ENCODE measurements at regions not wholly inside any gene's neighbourhood (a gene's known extent, or its start where the extent isn't known, plus 50 kb on each side); places are given as distances from the start of the nearest gene placed in this dataset.
A peak's percentile ranks its signal among the peaks of the same experiment; 100 is the strongest.

GRCh38 chrX:10028283-10029104 lies 61.3 kb downstream of the CLDN34 start:
- WGBS, 2 donors = 57 to 67% methylated on average over 7 of the region's 7 CpGs
- TF ChIP-seq CTCF (IDR thresholded peaks at IDR 0.05) (no peak), POLR2A (IDR thresholded peaks at IDR 0.05) (no peak)
- no peak overlapping the region for H3K4me3 ChIP-seq (ENCODE audit: low read depth, poor library complexity, severe bottlenecking)
- intact Hi-C loops (cut with DNase I; ENCODE audit: low total_unique reads) = no loop called here
- DNase-seq (ENCODE audit: low spot score in 2 of 2) = no peak

GRCh38 chrX:10030570-10030969 lies 63.4 kb downstream of the CLDN34 start:
- H3K4me3 ChIP-seq (ENCODE audit: low read depth, poor library complexity, severe bottlenecking) = no peak overlapping the region
- DNase-seq (ENCODE audit: low spot score in 2 of 2) = no peak
- 82 to 87% methylated on average over 3 of the region's 3 CpGs for WGBS, 2 donors
- intact Hi-C loops (cut with DNase I; ENCODE audit: low total_unique reads) = no loop called here
- no peak for TF ChIP-seq POLR2A (IDR thresholded peaks at IDR 0.05)
- TF ChIP-seq CTCF (IDR thresholded peaks at IDR 0.05) = no peak

- DNase-seq (ENCODE audit: low spot score in 2 of 2) = peak in 1 of 2 donors; percentile 60
- WGBS, 2 donors = 88 to 90% methylated on average over 2 to 9 of the region's 9 CpGs
- H3K4me3 ChIP-seq (ENCODE audit: low read depth, poor library complexity, severe bottlenecking) = no peak overlapping the region
- TF ChIP-seq CTCF (IDR thresholded peaks at IDR 0.05) = no peak
- TF ChIP-seq POLR2A (IDR thresholded peaks at IDR 0.05) = no peak
- intact Hi-C loops (cut with DNase I; ENCODE audit: low total_unique reads) = no loop called here
Observed at GRCh38 chrX:10031746-10032145, 64.6 kb downstream of the CLDN34 start.

GRCh38 chrX:10032147-10032546 lies 65.0 kb downstream of the CLDN34 start:
- H3K4me3 ChIP-seq (ENCODE audit: low read depth, poor library complexity, severe bottlenecking) = no peak overlapping the region
- DNase-seq (ENCODE audit: low spot score in 2 of 2) = peak in 1 of 2 donors; percentile 60
- no peak for TF ChIP-seq POLR2A (IDR thresholded peaks at IDR 0.05)
- no peak for TF ChIP-seq CTCF (IDR thresholded peaks at IDR 0.05)
- intact Hi-C loops (cut with DNase I; ENCODE audit: low total_unique reads) = no loop called here
- 81 to 96% methylated on average over 3 to 4 of the region's 4 CpGs for WGBS, 2 donors

- peak in 1 of 2 donors; percentile 4 for DNase-seq (ENCODE audit: low spot score in 2 of 2)
- WGBS, 2 donors = 60 to 62% methylated on average over 7 of the region's 7 CpGs
- TF ChIP-seq CTCF (IDR thresholded peaks at IDR 0.05) (no peak), POLR2A (IDR thresholded peaks at IDR 0.05) (no peak)
- H3K4me3 ChIP-seq (ENCODE audit: low read depth, poor library complexity, severe bottlenecking) = no peak overlapping the region
- intact Hi-C loops (cut with DNase I; ENCODE audit: low total_unique reads) = no loop called here
Observed at GRCh38 chrX:10033375-10034007, 66.3 kb downstream of the CLDN34 start.

Measured in lower leg skin (tissue), 4 donors.